GM21526 (cell line): ENCODE measurements at regions not wholly inside any gene's neighbourhood (a gene's known extent, or its start where the extent isn't known, plus 50 kb on each side); places are given as distances from the start of the nearest gene placed in this dataset.
A peak's percentile ranks its signal among the peaks of the same experiment; 100 is the strongest.
"Not testable (repeated sequence)": the region's sequence is repeated elsewhere in the genome, so short reads cannot be mapped to it uniquely, and the experiment has no call there.

Experiments used
- ATAC-seq: cut with Tn5 transposase; IDR thresholded peaks from one replicate; pipeline ENCODE4 v1.9.1; 2021; ENCODE audit warnings: moderate library complexity; ENCODE audit not compliant: unreplicated experiment, low FRiP score

DNA sequence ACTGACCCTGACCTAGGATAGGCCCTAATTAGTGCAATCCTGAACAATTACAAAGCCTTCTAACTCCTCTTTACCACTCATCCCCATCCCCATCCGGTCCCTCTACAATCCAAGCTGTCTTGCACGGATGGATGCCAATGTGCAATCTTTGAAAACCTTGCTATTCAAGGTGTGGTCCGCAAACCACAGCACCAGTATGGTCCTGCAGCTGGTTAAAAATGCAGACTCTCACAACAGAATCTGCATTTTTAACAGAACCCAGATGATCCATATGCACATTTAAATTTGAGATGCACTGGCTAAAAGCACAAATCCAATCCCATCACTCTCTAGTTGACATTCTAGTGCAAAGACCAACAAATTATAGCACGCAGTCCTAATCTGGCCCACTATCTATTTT lies 230.6 kb upstream of the KRR1 start:
- no peak for ATAC-seq

DNA sequence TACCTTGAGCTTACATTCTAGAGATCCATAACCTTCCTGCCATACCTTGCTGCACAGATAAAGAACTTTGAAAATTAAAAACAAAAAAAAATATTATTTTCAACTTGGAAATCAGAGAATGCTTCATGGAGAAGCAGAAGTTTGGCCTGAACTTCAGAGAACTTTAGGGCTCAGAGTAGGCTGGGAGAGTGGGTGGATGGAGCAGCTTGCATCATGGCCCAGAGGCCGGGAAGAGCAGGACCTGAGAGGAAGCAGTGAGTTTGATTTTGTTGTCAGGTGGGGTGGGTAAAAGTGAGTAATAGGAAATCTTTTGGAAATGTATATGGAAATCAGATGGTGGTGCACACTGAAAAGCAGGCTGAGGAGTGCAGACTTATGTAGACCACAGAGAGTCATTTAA lies 228.5 kb upstream of the KRR1 start:
- no peak for ATAC-seq

DNA sequence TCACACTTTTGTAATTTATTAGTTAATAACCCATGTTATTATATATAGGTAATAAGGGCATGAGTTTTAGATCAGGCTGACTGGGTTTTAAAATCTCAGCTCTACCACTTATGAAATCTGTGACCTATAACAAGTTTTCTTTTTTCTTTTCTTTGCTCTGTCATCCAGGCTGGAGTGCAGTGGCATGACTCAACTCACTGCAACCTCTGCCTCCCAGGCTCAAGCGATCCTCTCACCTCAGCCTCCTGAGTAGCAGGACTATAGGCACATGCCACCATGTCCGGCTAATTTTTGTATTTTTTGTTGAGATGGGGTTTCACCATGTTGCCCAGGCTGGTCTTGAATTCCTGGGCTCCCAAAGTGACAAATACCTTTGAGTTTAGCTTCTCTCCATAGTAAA lies 227.7 kb upstream of the KRR1 start:
- ATAC-seq: not testable (repeated sequence)

- peak; percentile 94 for ATAC-seq
Measured at GRCh38 chr12:75738486-75738885, 227.1 kb upstream of the KRR1 start.

GRCh38 chr12:75735853-75736252 lies 224.4 kb upstream of the KRR1 start:
- no peak for ATAC-seq

GRCh38 chr12:75728826-75729225 lies 217.4 kb upstream of the KRR1 start:
- no peak for ATAC-seq

DNA sequence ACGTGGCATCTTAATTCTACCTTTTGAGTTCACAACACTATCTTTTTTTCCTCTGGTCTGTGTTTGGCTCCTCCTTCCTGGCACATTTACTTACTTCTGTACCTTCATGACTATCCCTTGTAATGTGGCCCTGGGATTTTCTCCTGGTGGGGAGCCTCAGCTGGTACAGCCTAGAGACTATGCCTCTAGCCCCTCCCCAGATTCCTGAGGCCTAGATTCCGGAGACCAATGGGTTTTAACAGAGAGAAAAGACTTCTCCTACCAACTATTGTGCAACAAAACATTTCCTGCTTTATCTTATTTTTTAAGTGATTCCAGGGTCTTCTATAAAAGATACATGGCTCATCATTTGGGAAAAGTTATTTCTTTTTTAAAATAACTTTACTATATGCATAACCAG lies 216.2 kb upstream of the KRR1 start:
- ATAC-seq: no peak

DNA sequence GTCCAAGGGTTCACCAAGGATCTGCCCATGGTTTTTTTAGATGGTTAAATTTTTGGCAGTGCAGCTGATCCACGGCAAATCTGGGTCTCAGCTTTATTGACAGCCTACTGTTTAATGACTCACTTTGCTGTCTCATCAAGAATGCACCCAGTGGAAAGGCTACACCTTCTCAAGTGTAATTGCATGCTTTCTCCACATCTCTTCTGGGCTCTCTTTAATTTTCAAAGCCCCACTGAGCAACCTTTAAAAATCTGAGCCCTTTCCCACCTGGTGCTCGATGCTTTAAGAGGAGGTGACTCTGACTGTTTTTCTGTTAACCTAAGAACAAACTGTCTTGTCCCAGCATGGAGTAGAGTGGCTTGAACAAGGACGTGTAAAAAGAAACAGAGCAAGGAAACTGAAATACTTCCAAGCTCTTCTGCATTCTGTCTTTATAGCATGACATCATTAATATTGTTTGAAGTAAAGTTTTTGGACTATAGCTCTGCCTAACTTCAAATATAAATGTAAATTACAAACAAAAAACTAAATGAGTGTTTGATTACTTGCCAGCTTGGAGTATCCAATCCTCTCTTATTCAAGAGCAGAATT lies 214.2 kb upstream of the KRR1 start:
- ATAC-seq: no peak

- no peak for ATAC-seq
Measured at GRCh38 chr12:75724928-75725312, 213.5 kb upstream of the KRR1 start.

GRCh38 chr12:75724307-75724927 lies 213.0 kb upstream of the KRR1 start:
- no peak for ATAC-seq

DNA sequence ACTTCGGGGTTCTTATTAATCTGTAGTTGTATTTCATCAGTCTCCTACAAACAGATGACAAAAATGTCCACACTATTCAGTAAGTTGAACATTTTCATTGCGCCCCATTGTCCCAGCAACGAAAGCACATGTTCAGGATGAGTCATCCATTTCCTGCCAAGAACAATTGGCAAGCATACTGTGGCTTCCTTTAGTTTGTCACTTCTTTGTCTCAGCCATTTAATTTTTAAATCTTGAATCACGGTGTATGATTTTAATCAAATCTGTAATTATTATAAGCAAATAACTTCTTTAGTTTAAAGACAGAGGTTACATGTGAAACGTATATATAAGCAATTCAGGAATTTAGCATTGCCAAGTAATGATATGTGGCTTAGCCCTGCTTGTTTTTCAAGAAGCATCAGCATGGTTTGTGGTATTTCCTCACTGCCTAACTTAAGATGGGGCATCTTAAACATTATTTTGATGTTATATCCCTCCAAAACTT lies 211.3 kb upstream of the KRR1 start:
- peak; percentile 84 for ATAC-seq

DNA sequence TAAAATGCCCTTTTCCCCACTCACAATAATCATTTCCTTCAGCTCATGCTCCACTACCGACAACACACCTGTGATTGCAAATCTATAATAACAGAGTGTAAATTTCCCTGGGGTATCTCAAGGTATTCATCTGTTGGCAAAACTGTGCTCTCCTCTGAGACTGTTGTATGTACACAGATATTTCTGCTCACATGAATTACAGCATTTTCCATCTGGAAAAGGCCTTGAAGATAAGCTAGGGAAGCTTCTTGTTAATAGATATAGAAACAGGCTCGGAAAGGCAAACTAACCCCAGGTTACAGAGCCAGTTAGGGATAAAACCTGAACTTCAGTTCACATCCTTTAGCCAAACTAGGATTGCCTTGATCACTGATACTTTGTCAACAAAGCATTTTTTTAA lies 210.4 kb upstream of the KRR1 start:
- ATAC-seq: no peak

DNA sequence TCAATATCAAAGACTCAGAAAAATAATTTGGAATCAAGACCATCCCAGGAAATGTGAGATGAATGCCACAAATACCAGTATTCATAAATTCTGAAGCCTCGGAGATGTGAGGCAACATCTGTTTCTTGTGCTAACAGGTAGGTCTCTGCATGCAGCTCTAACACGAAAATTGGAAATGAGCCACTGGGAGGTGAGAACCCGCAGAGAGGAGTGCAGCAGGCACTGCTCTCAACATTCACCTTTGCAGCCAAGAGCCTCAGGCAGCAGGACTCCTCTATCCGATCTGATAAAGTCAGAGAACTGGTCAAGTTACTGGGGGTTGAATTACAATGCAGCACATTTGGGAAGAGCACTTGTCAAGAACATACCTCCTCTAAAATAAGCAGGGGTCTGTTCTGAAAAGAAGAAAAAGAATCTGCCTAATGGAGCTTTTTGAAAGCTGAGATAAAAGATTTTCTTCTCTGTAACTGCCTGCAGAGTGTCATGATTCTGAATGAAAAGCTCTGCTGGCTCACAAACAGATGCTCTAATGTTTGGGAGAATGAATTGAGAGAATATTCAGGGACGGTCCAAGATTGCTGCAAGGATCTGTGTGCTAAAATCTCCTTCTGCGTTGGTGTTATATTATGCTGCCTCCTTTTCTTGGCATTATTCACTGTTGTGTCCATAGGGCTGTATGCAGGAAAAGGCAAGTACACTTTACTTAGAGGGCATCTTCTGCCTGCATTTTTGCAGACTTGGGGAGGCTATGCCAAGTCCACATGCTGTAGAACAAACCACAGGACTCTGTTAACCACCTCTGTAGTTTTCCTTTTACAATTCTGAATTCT lies 209.6 kb upstream of the KRR1 start:
- ATAC-seq: no peak

DNA sequence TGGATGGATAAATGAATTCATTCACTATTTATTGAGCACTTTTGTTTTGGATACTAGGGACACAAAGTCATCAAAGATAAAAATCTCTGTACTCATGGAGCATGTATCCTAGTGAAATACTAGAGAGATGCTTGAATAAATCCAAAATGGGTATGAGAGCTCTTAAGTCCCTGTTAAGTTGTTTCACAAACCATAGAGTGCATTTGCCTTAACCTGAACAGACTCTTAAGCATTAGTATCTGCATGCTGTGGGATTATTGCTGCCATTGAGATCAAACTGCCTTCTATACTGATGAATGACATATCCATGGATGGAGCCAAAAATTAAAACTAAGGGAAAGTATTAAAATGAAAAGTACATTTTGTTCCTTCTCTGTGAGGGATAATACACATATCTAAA lies 206.5 kb upstream of the KRR1 start:
- ATAC-seq: no peak

- ATAC-seq: no peak
Measured at GRCh38 chr12:75716291-75717025, 205.0 kb upstream of the KRR1 start.

GRCh38 chr12:75715682-75716081 lies 204.3 kb upstream of the KRR1 start:
- ATAC-seq: no peak

GRCh38 chr12:75715323-75715644 lies 203.9 kb upstream of the KRR1 start:
- no peak for ATAC-seq

- ATAC-seq: no peak
Measured at GRCh38 chr12:75714462-75715322, 203.3 kb upstream of the KRR1 start.

DNA sequence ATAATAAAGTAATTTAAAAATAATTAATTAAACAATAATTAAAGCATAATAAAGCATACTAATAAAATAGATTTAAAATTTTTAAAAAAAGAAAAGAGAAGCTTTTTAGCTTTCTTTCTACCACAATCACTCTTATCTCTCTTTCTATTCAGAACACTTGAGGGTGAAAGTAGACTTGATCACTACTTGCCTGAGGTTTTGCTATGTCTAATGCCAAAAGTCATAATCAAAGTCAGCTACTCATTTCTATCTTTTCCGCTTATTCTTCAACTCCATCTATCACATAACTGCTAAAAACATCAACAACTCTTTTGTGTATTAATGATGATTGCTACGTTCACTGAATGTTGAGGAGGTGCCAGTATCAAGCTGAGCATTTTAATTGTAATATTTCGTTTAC lies 202.0 kb upstream of the KRR1 start:
- no peak for ATAC-seq

DNA sequence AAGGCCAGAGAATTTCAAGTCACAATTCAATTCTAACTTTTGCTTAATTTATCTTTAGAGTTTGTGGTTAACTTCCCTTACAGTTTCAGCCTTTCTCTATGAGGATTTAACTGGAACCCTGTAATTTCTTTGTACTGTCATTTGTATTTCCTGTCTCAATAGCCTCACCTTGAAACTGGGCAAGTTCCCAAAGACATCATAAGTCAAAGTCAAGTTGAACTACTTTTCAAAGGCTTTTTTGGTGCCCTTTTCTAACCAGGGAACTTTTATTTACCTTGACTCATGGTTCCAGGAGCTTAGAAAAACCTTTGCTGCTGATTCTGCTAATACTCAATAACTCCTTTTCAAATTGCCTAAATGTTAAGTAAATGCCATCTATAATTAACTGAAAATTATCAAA lies 200.8 kb upstream of the KRR1 start:
- no peak for ATAC-seq
